Neural cell (in vitro differentiated cells): ENCODE measurements at regions not wholly inside any gene's neighbourhood (a gene's known extent, or its start where the extent isn't known, plus 50 kb on each side); places are given as distances from the start of the nearest gene placed in this dataset.

Experiments used
- EP300 ChIP-seq: fragments of 450-650 bp; conservative IDR thresholded peaks from 2 replicates; pipeline ENCODE4 v1.6.1; 2014; ENCODE audit warnings: antibody characterized with exemption, mild to moderate bottlenecking, moderate library complexity; ENCODE audit not compliant: poor library complexity, severe bottlenecking
- RAD21 ChIP-seq: fragments of 450-650 bp; conservative IDR thresholded peaks from 2 replicates; pipeline ENCODE4 v1.6.1; 2014; ENCODE audit warnings: antibody characterized with exemption, mild to moderate bottlenecking, moderate library complexity
- SMC3 ChIP-seq: fragments of 450-650 bp; conservative IDR thresholded peaks from 2 replicates; pipeline ENCODE4 v1.6.1; 2014; ENCODE audit warnings: antibody characterized with exemption, mild to moderate bottlenecking, moderate library complexity; ENCODE audit not compliant: poor library complexity
- TF ChIP-seq, protein P1 (sequence below): fragments of 450-650 bp; IDR thresholded peaks from 2 replicates; pipeline ENCODE4 v1.5.1; 2014; ENCODE audit warnings: antibody characterized with exemption, mild to moderate bottlenecking, moderate library complexity; ENCODE audit not compliant: poor library complexity, severe bottlenecking
- TF ChIP-seq, protein P2 (sequence below): IDR thresholded peaks from 2 replicates; pipeline ENCODE4 v1.6.1; 2012; ENCODE audit warnings: borderline replicate concordance

DNA sequence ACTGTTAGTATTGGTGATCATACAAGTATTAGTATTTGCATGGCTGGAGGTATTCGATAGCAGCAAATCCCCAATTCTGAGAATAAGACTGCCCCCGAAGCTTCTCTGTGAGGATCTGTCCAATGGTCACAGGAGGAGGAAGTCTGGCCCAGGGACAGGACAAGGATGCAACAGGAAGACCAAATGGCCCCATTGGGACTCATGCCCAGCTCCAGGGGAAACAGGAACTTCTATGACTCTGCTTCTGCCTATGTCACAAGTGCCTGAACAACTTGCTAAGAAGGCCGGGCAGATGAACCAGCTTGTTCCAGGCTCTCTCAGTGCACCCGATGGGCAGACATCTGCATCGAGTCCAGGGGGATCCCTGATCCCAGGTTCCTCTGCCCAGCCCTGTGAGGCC, 172.0 kb upstream of the GRB10 start:
- TF ChIP-seq, protein P1, sequence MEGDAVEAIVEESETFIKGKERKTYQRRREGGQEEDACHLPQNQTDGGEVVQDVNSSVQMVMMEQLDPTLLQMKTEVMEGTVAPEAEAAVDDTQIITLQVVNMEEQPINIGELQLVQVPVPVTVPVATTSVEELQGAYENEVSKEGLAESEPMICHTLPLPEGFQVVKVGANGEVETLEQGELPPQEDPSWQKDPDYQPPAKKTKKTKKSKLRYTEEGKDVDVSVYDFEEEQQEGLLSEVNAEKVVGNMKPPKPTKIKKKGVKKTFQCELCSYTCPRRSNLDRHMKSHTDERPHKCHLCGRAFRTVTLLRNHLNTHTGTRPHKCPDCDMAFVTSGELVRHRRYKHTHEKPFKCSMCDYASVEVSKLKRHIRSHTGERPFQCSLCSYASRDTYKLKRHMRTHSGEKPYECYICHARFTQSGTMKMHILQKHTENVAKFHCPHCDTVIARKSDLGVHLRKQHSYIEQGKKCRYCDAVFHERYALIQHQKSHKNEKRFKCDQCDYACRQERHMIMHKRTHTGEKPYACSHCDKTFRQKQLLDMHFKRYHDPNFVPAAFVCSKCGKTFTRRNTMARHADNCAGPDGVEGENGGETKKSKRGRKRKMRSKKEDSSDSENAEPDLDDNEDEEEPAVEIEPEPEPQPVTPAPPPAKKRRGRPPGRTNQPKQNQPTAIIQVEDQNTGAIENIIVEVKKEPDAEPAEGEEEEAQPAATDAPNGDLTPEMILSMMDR, result no peak
- TF ChIP-seq EP300 (no peak), SMC3 (no peak), RAD21 (no peak)
- TF ChIP-seq, protein P2, sequence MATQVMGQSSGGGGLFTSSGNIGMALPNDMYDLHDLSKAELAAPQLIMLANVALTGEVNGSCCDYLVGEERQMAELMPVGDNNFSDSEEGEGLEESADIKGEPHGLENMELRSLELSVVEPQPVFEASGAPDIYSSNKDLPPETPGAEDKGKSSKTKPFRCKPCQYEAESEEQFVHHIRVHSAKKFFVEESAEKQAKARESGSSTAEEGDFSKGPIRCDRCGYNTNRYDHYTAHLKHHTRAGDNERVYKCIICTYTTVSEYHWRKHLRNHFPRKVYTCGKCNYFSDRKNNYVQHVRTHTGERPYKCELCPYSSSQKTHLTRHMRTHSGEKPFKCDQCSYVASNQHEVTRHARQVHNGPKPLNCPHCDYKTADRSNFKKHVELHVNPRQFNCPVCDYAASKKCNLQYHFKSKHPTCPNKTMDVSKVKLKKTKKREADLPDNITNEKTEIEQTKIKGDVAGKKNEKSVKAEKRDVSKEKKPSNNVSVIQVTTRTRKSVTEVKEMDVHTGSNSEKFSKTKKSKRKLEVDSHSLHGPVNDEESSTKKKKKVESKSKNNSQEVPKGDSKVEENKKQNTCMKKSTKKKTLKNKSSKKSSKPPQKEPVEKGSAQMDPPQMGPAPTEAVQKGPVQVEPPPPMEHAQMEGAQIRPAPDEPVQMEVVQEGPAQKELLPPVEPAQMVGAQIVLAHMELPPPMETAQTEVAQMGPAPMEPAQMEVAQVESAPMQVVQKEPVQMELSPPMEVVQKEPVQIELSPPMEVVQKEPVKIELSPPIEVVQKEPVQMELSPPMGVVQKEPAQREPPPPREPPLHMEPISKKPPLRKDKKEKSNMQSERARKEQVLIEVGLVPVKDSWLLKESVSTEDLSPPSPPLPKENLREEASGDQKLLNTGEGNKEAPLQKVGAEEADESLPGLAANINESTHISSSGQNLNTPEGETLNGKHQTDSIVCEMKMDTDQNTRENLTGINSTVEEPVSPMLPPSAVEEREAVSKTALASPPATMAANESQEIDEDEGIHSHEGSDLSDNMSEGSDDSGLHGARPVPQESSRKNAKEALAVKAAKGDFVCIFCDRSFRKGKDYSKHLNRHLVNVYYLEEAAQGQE, result no peak
